ENCODE measurements at regions not wholly inside any gene's neighbourhood (a gene's known extent, or its start where the extent isn't known, plus 50 kb on each side); places are given as distances from the start of the nearest gene placed in this dataset.

GRCh38 chr1:57621776-57622175 is 197.9 kb upstream of the DAB1 start:
- TF ChIP-seq CTCF (IDR thresholded peaks at IDR 0.05; ENCODE audit: borderline replicate concordance, extremely low read depth, low read length, poor library complexity, severe bottlenecking) (no peak), EZH2 (IDR thresholded peaks at IDR 0.05; ENCODE audit: borderline replicate concordance, low read depth, low read length, severe bottlenecking) (no peak)

Measured in DND-41 (cell line).